M059J (cell line): ENCODE measurements at regions not wholly inside any gene's neighbourhood (a gene's known extent, or its start where the extent isn't known, plus 50 kb on each side); places are given as distances from the start of the nearest gene placed in this dataset.

Experiments
- DNase-seq: peaks from one replicate; pipeline ENCODE4 v3.0.0-alpha.2; 2012; ENCODE audit warnings: low read depth

DNA sequence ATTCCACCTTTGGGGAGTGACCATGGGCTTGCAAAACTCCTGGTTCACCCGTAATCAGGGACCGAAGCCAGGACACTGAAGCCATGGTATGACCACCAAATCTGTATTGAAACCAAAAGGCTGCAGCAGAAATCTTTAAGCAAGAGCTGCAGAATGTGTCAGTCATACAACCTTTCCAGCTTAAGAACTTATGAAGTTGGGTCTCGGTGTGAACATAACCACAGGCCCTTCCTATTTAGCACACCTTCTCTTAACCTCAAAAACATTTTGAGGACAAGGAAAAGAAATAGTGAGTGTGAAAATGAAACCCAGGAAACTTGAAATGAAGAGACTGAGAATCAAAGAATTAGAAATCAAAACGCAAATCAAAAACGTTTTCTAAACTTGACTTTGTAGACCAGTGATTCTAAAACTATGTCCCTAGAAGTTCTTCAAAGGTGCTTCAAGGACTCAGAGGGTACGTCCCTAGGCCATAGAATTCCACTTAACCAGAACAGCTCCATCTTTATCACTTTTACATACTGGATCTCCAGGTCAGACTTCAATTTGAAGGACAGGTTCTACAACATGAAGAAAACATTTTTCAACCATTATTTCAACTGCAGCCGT is 231.6 kb upstream of the GRIP1 start:
- DNase-seq = no peak

DNA sequence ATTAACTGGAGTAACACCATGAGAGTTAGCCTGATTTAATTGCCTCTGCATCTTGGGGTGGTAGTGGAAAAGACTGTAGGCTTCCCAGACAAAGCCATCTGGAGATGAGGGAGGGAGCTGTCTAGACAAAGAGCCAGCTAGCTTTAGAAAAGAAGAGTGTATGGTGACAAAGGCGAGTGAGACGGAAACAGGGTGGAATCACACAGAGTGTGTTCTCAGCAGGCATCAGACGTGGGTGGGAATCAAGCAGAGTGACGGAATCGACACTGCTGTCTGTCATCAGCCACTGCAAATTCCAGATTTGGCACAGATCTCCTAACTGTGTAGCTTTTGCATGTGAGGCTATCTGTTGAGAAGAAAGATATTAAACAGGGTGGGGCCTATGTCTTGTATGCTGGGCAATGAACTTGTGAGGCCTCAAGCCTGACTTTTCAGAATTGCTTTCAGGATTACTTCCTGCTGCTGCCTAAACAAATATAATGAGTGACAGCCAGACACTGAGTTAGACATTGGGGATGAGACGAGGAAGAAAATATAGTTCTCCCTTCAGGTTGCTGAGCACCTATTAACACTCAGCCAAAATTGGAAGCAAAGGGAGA is 236.5 kb upstream of the GRIP1 start:
- DNase-seq = no peak

DNA sequence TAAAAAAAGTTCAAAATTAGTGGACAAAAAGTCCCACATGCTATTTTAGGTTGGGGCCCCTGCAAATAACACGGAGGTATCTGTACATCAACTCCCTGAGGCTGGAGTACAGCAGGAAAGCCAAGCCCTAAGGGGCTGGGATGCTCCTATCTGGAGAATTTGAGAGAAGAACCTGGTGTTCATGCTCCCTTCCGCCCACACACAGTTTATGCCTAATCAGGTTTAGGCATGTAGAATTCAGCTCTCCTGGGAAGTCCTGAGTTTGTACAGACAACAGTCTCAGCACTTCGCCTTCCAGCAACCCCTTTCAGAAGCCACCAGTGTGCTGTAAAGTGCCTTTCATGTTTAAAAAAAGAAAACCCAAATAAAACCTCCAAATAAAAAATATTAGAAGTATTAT is 237.3 kb upstream of the GRIP1 start:
- no peak for DNase-seq

DNA sequence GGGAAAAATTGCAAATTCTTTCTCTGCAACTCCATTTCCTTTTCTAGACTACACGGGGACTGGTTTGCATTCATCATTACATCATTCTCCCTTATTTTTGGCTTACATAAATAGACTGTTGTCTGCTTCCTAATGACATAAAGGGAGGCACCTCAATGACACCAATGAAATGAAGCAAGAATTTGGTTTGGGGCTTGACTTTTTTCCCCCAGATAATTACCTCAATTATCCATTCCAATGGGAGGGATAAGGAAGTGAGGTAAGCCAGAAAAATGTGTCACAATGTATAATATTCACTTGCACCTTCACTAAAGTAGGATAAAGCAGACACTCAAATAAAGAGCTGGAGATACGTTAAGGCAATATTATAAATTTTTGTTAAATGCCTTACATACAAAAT is 240.6 kb upstream of the GRIP1 start:
- DNase-seq = no peak

DNA sequence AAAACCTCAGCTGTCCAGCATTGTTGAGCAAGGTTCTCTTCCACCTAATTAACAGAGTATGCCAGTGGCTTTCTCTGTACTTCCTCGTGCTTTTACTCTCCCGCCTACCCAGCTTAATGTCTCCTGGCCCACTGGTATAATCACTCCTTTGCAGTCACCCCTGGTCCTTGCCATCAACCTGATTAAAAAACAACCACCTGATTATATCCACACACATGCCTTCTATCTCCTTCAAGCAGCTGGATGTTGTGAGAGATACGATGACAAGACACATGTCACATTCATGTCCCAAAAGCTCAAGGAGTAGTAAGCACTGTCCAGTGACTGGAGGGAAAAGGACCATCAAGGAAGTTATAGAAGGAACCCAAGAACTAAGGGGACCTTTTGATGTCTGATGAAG is 241.3 kb upstream of the GRIP1 start:
- DNase-seq = no peak

DNA sequence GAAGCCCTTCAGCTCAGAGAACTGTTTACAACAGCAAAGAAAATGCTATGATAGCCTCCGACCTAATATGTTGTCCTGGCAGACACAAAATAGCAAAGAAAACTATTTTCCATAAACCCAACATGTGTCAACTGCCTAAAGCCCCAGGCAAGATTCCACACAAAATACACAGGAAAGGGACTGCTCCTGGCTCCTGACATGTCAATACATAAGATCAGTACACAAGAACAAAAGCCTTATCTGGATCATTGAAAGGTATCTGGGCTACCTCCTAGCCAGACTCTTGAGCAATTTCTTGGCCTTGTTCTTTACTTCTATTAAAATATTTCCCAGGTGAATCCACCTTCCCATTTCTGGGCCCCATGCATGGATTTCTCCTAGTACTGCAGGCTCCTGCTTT is 242.3 kb upstream of the GRIP1 start:
- DNase-seq = no peak

DNA sequence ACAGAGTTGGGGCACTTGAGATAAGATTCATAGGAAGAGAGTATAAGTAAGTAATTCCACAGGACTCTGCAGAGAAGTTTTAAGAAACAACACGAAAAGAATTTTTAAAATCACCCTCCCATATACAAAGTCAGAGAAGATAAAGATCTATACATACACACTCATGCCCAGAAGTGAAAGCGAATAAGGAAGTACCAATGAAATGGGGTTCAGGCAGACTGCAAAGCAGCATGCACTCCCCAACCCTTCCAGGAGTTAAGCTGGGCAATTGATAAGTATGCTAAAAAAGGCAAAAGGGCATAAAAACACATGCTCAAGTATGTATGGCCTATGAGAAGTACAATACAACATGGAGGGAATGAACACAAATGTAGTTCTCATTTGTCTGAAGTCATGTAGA is 246.2 kb upstream of the GRIP1 start:
- no peak for DNase-seq

DNA sequence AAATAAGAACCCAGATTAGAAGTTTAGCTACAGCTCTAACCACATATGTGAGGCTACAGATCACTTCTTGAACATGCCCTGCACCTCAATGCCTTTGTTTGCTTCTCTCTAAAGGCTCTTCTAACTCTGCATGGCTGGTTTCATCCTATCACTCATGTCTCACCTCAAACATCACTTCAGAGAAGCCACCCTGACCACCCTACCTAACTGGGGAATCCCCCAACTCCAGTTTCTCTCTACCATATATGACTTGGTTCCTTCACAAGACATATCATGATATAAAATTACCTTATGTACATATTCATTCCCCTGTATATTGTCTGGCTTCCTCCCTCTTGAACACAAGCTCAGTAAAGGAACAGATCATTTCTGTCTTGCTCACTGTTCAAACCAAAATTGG is 250.2 kb upstream of the GRIP1 start:
- DNase-seq = no peak

DNA sequence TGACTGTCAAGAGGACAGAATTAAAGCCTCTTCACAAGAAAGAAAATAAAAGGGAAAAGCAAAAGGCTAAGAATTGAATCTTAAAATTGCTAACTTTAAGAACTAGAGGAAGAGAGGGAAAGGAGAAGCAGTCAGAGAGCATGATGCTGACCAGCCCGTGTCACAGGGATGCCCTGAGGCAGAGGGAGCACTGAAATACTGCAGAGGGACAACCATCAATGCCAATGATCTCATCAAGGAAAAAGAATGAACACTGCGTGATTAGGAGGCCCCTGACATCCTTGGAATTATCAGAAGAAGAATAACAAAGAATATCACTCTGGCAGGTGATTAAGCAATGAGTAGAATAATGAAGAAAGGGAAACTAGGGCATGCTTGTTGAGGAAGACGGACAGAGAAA is 252.2 kb upstream of the GRIP1 start:
- peak; percentile 5 for DNase-seq

DNA sequence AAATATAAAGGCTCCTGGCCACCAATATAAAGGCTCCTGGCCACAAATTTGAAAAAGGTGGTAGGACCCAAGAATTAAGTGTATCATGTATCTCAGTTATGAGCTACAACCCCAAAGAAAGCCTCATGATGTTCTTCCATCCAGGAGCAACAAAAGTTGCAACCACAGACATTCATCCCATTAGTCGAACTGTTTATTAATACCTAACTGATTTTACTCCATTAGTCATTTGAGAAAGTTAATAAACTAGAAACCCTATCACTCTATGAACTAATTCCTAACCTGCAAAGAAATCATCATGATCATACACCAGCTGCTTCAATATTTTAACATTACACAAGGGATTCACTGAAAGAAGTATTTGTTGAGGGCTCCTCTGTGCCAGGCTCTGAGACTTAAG is 253.2 kb upstream of the GRIP1 start:
- no peak for DNase-seq

DNA sequence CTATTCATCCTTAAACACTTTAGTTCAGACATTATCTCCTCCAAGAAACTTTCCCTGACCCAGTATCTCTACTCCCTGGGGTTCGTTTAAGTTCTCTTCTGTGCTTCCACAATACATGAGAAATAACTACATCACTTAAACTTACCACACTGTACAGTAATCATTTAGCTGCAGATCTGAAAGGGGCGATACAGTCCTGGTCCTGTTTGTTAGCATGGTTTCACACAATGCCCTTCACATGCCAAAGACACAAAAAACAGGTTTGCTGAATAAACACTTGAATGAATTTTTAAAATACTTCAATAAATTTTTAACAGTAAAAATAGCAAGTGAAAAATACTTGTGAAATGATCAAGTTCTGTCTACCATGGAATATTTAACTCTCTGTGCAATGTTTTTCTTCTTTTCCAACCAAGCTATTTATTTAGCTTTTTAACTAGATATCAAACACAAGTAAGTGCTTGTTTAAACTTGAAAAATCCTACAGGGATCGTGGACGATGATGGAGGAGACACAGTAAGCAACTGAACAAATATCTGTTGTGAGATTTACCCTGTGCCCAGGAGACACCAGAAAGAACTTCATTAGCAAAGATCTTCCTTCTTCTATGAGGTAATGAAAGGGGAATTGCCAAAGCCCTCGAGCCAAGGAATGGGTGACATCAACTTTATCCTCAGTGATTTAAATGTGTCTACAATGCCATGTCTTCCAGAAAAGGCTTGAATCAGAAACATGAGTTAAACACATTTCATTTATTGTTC is 255.6 kb upstream of the GRIP1 start:
- no peak for DNase-seq

DNA sequence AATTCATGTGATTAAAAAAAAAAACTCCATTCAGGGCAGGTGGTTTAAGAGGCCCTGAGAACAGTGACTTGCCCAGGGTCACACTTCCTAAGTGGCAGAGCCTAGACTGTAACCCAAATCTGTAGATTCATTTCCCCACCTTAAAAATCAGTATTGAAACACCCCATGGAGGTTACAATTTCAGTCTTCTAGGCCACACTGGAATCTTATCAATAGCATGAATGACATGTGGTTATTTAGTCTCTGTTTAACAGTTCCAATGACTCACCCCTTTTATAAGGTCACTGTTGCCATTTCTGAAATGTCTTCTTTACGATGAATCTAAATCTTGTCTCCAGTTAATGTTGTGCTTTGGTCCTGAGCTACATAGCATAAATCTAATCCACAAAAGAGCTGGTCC is 262.3 kb upstream of the GRIP1 start:
- peak; percentile 7 for DNase-seq

DNA sequence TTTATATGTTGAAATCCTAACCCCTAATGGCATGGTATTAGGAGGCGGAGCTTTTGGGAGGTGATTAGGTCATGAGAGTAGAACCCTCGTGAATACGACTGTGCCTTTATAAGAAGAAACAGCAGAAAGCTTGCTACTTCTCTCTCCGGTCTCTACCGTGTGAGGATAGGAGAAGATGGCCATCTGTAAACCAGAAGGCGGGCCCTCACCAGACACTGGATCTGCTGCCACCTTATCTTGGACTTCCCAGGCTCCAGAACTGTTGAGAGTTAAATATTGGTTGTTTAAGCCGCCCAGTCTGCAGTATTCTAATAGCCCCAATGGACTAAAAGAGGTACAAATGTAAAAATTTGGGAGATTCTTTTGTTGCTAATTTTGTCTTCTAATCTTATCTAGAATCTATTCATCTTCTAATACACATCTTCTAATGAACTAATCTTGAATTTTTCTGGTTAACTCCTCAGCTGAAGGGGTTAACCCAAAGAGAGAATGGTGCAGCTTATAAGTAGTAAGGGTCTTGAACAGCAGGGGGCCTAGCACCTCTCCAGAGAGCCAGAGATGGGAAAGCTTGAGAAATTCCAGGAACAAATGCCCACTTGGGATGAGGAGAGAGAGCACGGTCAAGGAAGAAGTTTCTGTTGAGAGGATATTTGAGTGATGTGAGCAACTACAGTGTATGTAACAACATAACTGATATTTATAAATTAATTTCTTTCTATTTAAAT is 264.0 kb upstream of the GRIP1 start:
- no peak for DNase-seq

DNA sequence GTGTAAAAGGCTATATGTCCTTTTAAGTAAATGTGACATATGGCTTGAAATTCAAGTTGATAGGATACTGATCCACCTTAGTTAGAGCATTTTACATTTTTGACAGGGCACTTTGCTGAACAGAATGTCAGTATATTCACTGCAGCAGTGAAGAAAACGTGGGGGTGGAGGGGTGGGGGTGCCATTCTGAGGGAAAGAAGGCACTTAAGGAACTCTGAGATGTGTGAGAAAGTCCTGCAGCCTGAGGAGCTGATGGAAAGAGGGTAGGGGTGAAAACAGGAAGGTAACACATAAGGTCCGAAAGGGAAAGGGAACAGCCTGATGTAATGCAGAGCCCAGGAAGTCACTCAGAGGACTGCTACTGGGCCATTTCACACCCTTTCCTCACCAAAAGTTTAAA is 265.5 kb upstream of the GRIP1 start:
- DNase-seq = no peak

DNA sequence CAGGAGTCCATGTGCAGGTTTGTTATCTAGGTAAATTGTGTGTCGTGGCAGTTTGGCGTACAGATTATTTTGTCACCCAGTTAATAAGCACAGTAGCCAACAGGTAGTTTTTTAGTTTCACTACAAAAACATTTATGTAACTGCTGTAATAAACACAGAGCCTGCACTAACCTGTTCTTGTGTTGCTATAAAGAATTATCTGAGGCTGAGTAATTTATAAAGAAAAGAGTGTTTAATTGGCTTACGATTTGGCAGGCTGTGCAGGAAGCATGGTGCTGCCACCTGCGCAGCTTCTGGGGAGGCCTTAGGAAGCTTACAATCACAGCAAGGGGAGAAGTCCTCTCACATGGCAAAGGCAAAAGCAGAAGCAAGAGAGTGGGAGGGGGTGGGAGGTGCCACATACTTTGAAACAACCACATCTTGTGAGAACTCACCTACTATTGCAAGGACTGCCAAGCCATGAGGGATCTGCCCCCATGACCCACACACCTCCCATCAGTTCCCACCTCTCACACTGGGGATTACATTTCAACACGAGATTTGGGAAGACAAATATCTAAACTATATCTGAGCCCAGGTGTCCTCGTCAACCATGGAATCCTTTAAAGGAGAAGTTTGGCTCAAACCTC is 266.4 kb upstream of the GRIP1 start:
- no peak for DNase-seq

DNA sequence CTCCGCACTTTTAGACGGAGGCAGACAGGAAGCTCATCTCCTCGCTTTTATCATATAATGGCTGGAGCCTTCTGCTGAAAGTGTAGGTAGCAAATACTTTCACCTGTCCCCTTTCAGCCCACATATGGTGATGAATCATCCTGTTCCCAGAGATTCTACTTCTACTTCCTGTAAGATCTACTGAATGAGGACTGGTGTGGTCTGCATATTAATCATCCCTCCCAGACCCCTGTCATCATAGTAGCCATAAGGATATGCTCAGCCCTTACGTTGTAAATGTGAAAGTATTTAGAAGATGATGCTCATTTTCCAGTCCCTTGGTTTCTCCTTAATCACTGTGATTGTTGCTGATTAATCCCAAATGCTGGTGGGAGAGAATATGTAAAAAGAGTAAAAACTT is 268.2 kb upstream of the GRIP1 start:
- DNase-seq = peak; percentile 14

DNA sequence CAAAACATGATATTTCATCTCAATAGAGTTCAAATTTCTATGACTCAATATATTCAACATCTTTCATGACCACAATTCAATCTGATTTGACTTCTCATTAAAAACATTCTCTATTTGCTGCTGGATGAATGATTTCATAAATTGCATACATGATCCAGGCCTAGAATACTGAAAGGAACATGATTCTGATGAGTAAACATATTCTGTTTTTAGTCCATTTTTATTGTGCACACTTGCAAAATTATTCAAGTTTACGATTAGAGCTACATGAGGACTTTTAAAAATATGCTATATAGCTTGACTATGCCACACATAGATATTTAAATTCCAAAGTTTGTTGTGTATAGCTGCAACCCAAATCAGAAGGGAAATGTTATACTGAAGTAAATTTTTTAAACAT is 273.8 kb upstream of the GRIP1 start:
- DNase-seq = no peak

DNA sequence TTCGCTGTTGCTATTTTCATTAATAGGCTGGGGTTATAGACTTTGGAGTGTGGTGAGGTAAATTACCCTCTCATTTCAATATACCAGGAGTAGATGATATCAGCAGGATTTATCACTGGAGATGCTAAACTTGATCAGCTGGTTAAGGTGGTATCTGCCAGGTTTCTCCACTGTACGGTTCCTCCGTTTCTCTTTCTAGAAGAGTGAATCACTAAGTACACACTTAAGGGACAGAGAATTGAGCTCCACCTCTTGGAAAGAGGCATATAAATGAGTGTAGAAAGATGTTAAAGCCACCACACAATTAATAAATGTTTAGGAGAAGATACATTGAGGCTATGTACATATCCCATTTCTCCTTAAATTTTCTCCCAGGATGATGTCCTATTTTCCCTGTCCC is 277.4 kb upstream of the GRIP1 start:
- DNase-seq = no peak

DNA sequence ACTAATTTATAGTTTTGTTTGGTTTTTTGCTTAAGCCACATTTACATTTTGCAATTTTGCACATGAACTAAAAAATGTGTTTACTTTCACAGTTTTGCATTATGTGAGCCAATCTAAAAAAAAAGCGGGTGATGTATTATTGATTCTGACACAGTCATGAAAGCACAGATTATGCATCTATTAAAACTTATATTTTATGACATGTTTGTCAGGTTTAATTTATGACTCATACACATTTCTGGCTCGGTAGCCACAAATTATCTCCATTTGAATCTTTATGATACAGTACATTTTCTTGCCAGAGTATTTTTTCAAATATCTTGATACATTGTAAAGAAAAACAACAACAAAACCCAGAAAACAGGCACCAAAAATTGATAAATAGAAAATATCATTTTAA is 280.4 kb upstream of the GRIP1 start:
- no peak for DNase-seq

DNA sequence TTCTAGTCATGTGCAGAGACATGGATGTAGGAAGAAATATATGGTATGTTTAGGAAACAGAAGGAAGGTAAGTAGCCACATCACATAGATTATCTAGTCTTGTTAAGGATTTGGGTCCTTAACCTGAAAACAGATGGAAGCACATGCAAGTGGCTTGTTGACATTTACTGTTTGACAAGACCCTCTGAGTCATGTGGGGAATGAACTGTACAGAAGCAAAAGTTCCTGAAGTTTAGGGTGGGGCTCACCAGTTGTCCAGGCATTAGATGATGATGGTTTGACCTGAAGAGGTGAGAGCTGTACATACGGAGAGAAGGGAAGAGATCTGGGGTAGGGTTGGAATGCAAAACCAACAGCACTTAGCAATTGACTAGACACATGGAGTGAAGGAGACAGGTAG is 281.1 kb upstream of the GRIP1 start:
- DNase-seq = no peak

DNA sequence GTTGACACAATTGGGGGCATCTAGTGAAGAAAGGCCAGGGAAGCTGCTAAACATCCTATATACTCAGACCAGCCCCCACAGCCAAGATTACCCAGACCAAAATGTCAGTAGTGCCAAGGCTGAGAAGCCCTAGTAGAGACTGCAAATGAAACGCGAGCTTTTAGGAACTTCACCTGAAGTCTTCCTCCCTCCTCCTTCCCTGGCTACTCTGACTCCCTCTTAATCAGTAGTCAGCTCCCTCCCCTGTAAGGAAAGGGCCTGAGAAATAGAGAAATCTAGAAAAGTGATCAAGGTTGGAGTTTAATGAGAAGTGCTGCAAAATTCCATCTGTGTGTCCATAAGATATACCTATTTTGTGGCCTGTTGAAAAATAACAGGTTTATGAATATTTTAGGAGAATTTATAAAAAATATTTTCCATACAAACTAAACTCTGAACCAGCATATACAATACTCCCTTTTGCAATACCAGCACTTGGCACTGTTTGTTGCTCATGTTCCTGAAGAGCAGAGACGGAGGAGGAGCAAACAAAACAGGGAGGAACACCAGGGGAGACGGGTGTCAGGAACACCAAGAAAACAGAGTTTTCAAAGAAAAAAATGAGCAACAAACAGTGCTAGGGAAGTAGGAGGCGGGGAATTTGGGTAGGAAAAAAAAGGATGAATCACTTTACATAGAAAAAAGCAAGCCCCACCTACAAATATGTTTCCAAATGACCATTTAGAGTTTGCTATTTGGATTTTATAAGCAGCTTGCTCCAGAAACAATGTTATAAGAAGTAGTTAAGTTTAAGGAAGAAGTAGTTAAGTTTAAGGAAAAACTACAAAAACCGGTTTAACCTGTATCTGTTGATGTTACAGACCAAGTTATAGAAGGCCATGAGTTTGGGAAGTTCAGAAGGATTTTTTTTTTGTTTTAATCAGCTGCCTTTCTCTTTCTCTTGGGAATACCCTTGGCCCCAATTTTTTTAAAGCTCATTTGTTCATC is 282.1 kb upstream of the GRIP1 start:
- peak; percentile 20 for DNase-seq
